ENCODE measurements at regions not wholly inside any gene's neighbourhood (a gene's known extent, or its start where the extent isn't known, plus 50 kb on each side); places are given as distances from the start of the nearest gene placed in this dataset.

DNA sequence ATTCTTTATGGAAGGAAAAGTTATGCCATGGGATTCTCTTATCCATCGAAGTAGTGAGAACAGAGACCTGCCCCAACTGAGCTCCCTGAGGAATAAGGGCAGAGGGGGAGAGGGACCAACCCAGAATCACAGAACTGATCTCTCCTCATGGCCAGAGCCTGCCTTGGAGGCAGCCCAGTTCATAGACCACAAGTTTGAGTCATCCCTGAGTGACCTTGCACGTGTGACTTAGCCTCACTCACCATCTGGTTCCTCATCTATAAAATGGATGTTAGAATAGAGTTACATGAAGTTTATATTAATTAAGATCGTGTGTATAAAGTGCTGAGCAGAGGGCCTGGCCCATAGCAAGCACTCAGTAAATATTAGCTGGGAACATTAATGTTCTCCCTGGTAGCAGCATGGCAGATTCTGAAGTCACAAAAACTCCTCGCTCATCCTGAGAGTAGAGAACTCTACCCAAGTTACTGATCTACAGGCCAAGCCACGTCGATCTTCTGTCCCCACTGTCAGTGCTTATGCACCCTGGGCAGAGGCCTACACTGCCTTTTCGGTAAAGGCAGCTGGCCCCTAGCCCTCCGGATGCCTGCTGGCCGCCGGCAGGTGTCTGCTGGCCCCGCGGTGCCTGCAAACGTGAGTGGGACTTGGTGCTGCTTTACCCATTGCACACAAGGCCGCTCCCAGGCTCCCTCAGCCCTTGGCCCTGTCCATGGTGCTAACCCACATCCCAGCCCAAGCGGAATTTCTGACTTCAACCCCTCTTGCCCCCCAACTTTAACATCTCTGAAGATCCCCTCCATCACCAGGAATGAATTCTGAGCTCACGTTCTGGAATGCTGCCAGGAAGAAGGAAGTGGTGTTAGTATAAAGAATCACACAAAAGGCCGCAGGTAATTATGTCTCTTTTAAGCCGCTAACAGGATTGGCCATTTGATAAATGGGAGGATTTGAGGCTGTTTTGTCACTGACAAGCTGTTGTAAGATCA lies 61.1 kb upstream of the ARAP3 start:
- Histone ChIP-seq H3K4me3 (replicated peaks in 1 of 3; ENCODE audit: insufficient read depth in 1 of 3, low read depth in 2 of 3, low read length in 3 of 3) (no peak overlapping the region), H3K9ac (ENCODE audit: insufficient read depth, low read depth, low read length) (no peak overlapping the region), H3K27me3 (ENCODE audit: control insufficient read depth in 1 of 2, insufficient read depth in 2 of 2, low read length in 2 of 2) (no peaks in the 10 kb centered on the region), H2AFZ (ENCODE audit: low read length) (no peak overlapping the region), H3K36me3 (replicated peaks in 1 of 2; ENCODE audit: control insufficient read depth in 1 of 2, insufficient read depth in 2 of 2, low read length in 2 of 2) (no peaks in the 10 kb centered on the region), H3K4me2 (ENCODE audit: low read depth, low read length) (no peak overlapping the region), H3K9me3 (ENCODE audit: low read length) (no peaks in the 10 kb centered on the region), H3K4me1 (ENCODE audit: insufficient read depth, low read length) (no peaks in the 10 kb centered on the region), H4K20me1 (ENCODE audit: insufficient read depth, low read length) (peaks cover 5% of the 10 kb centered on the region; the same call in 1 of the 2 replicates), H3K27ac (ENCODE audit: extremely low read length, insufficient read depth, low read length) (no peak overlapping the region), H3K79me2 (ENCODE audit: insufficient read depth, low read length) (no peaks in the 10 kb centered on the region)
- ChIA-PET CTCF (ENCODE audit: low intra/inter-chr PET ratio, low total read pairs) (no interaction called here), POLR2A (no interaction called here)
- WGBS (ENCODE audit: low lambda C conversion rate): 9% methylated on average over 14 of the region's 18 CpGs
- FAIRE-seq: no peak
- intact Hi-C loops (cut with micrococcal nuclease; ENCODE audit: unreplicated experiment): no loop called here
- no peak for DNase-seq (ENCODE audit: low spot score)
- ATAC-seq: peak; percentile 59
- in situ Hi-C loops (cut with HindIII; ENCODE audit: extremely low pct_ligation_motif_present, low pct_unique_long_range_greater_than_20kb): no loop called here
- BruUV-seq (replicated peaks): no TSS peak
- peak; percentile 81; the same call in 1 of the 2 replicates for TF ChIP-seq ZNF232 (CRISPR knock-in tag; IDR thresholded peaks at IDR 0.05; ENCODE audit: borderline replicate concordance)
- TF ChIP-seq ERF (CRISPR knock-in tag; IDR thresholded peaks at IDR 0.05): no peak
- peak; percentile 68; the same call in 1 of the 2 replicates for TF ChIP-seq KLF15 (CRISPR knock-in tag; IDR thresholded peaks at IDR 0.05; ENCODE audit: borderline replicate concordance)
- TF ChIP-seq SAP130 (CRISPR knock-in tag; IDR thresholded peaks at IDR 0.05; ENCODE audit: low read depth): 0 out of 2 replicates have a peak, but pooled peaks have one; percentile 24
- TF ChIP-seq, protein P1, sequence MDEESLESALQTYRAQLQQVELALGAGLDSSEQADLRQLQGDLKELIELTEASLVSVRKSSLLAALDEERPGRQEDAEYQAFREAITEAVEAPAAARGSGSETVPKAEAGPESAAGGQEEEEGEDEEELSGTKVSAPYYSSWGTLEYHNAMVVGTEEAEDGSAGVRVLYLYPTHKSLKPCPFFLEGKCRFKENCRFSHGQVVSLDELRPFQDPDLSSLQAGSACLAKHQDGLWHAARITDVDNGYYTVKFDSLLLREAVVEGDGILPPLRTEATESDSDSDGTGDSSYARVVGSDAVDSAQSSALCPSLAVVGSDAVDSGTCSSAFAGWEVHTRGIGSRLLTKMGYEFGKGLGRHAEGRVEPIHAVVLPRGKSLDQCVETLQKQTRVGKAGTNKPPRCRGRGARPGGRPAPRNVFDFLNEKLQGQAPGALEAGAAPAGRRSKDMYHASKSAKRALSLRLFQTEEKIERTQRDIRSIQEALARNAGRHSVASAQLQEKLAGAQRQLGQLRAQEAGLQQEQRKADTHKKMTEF (CRISPR knock-in tag; IDR thresholded peaks at IDR 0.05): no peak
- TF ChIP-seq ADNP (CRISPR knock-in tag; IDR thresholded peaks at IDR 0.05): no peak
- no peak for TF ChIP-seq SRSF9 (IDR thresholded peaks at IDR 0.05; ENCODE audit: borderline replicate concordance, insufficient read depth, low read depth, low read length, poor library complexity, severe bottlenecking)
- peak; percentile 36; the same call in 1 of the 2 replicates for TF ChIP-seq NKX3-1 (CRISPR knock-in tag; IDR thresholded peaks at IDR 0.05)
- 0 out of 2 replicates have a peak, but pooled peaks have one; percentile 21 for TF ChIP-seq ZNF143 (CRISPR knock-in tag; IDR thresholded peaks at IDR 0.05)
- no peak for TF ChIP-seq EZH2 (conservative IDR thresholded peaks at IDR 0.05; ENCODE audit: low read depth, low read length)
- TF ChIP-seq, protein P2, sequence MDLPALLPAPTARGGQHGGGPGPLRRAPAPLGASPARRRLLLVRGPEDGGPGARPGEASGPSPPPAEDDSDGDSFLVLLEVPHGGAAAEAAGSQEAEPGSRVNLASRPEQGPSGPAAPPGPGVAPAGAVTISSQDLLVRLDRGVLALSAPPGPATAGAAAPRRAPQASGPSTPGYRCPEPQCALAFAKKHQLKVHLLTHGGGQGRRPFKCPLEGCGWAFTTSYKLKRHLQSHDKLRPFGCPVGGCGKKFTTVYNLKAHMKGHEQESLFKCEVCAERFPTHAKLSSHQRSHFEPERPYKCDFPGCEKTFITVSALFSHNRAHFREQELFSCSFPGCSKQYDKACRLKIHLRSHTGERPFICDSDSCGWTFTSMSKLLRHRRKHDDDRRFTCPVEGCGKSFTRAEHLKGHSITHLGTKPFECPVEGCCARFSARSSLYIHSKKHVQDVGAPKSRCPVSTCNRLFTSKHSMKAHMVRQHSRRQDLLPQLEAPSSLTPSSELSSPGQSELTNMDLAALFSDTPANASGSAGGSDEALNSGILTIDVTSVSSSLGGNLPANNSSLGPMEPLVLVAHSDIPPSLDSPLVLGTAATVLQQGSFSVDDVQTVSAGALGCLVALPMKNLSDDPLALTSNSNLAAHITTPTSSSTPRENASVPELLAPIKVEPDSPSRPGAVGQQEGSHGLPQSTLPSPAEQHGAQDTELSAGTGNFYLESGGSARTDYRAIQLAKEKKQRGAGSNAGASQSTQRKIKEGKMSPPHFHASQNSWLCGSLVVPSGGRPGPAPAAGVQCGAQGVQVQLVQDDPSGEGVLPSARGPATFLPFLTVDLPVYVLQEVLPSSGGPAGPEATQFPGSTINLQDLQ (CRISPR knock-in tag; IDR thresholded peaks at IDR 0.05): no peak
- TF ChIP-seq ZNF678 (CRISPR knock-in tag; IDR thresholded peaks at IDR 0.05): no peak
- no peak for TF ChIP-seq SRSF1 (optimal IDR thresholded peaks at IDR 0.05; ENCODE audit: low read depth, low read length)
- TF ChIP-seq NFE2L2 (IDR thresholded peaks at IDR 0.05; ENCODE audit: low read length): no peak
- peak; percentile 32; the same call in 1 of the 2 replicates for TF ChIP-seq SRY (CRISPR knock-in tag; IDR thresholded peaks at IDR 0.05)
- TF ChIP-seq NFKB2 (CRISPR knock-in tag; IDR thresholded peaks at IDR 0.05; ENCODE audit: borderline replicate concordance): peak; percentile 56; the same call in 1 of the 2 replicates
- TF ChIP-seq CAMTA2 (CRISPR knock-in tag; IDR thresholded peaks at IDR 0.05; ENCODE audit: borderline replicate concordance): no peak
- TF ChIP-seq TCF7 (IDR thresholded peaks at IDR 0.05; ENCODE audit: low read depth): no peak
- no peak for TF ChIP-seq ZFP36 (IDR thresholded peaks at IDR 0.05; ENCODE audit: borderline replicate concordance, low read depth, low read length, partially characterized antibody)

All from HepG2 (cell line).